ENCODE measurements at regions not wholly inside any gene's neighbourhood (a gene's known extent, or its start where the extent isn't known, plus 50 kb on each side); places are given as distances from the start of the nearest gene placed in this dataset.

GRCh38 chr14:55963295-55963694 is 154.9 kb upstream of the PELI2 start:
- TF ChIP-seq, protein P1, sequence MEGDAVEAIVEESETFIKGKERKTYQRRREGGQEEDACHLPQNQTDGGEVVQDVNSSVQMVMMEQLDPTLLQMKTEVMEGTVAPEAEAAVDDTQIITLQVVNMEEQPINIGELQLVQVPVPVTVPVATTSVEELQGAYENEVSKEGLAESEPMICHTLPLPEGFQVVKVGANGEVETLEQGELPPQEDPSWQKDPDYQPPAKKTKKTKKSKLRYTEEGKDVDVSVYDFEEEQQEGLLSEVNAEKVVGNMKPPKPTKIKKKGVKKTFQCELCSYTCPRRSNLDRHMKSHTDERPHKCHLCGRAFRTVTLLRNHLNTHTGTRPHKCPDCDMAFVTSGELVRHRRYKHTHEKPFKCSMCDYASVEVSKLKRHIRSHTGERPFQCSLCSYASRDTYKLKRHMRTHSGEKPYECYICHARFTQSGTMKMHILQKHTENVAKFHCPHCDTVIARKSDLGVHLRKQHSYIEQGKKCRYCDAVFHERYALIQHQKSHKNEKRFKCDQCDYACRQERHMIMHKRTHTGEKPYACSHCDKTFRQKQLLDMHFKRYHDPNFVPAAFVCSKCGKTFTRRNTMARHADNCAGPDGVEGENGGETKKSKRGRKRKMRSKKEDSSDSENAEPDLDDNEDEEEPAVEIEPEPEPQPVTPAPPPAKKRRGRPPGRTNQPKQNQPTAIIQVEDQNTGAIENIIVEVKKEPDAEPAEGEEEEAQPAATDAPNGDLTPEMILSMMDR (IDR thresholded peaks at IDR 0.05; ENCODE audit: low read depth, low read length): no peak
- H3K4me3 ChIP-seq (ENCODE audit: low read depth, low read length): no peak overlapping the region

DNA sequence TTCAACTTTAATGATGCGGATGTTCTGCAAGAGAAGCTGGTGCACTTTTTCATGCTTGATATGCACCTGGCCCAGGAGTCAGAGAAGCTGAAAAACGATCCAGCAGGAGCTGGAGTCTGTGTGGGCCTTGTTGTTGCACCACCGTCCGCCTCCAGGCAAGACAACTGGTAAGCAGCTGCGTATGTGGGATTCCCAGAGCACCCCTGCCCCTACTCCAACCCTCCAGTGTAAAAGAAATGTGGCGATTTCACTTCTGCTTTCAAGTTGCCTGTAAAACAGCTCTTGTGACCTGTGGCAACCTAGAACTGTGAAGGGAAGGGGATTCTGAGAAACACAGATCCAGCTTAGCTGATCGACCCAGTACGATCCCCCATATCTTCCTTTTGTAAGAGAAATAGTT is 154.1 kb upstream of the PELI2 start:
- TF ChIP-seq, protein P1 (IDR thresholded peaks at IDR 0.05; ENCODE audit: low read depth, low read length): no peak
- H3K4me3 ChIP-seq (ENCODE audit: low read depth, low read length): no peak overlapping the region

DNA sequence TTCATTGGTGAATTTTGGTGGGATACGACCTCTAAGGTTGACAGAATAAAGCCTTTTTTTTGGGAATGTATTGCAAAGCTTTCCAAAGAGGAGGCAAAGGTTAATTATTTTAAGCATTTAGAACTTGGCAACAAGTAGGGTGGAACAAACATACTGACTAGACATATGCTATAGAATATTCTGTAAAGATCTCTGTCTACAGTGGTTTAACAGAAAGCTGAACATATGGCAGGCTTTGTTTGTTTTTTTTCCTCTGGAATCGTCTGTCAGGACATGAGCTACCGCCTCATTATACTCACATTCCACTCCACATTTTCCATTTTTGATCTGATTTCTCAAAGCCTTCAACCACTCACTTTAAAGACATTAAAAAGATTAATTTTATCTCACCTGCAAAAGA is 153.4 kb upstream of the PELI2 start:
- TF ChIP-seq, protein P1 (IDR thresholded peaks at IDR 0.05; ENCODE audit: low read depth, low read length): no peak
- no peak overlapping the region for H3K4me3 ChIP-seq (ENCODE audit: low read depth, low read length)

DNA sequence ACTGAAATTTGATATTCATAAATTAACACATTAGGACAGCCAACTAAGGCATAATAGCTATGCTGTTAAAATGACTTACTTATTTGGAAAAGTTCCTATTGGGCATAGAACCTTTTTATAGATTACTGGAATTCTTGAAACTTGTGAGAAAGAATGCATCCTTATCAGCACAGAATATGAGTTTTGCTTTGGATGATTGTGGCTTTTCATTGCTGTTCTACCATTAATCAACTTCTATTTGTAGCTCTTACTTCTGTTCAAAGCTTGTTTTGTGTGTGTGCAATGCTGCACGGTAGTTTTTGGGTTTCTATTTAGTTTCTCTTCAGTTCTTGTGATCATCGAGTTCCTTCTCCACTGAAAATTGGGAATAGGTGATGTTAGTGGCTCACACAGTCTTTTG is 152.4 kb upstream of the PELI2 start:
- H3K4me3 ChIP-seq (ENCODE audit: low read depth, low read length): no peak overlapping the region
- TF ChIP-seq, protein P1 (IDR thresholded peaks at IDR 0.05; ENCODE audit: low read depth, low read length): no peak

DNA sequence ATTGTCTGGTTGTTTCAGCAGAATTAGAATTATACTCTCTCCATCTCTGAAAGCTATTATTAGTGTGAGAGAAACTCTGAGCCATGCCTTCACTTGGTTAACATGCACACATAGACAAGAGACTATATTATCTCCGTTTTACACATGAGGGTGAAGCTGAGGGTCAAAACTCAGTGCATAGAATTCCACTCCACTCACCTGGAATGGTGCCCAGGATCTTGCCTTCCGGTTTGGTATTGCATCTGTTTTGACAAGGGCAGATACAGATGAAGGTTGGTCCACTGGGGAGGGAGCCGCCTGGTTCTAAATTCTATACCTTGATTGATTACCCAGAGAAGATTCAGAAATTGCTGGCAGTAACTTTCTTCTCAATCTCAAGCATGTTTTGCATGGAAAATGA is 149.5 kb upstream of the PELI2 start:
- TF ChIP-seq, protein P1 (IDR thresholded peaks at IDR 0.05; ENCODE audit: low read depth, low read length): no peak
- H3K4me3 ChIP-seq (ENCODE audit: low read depth, low read length): no peak overlapping the region

DNA sequence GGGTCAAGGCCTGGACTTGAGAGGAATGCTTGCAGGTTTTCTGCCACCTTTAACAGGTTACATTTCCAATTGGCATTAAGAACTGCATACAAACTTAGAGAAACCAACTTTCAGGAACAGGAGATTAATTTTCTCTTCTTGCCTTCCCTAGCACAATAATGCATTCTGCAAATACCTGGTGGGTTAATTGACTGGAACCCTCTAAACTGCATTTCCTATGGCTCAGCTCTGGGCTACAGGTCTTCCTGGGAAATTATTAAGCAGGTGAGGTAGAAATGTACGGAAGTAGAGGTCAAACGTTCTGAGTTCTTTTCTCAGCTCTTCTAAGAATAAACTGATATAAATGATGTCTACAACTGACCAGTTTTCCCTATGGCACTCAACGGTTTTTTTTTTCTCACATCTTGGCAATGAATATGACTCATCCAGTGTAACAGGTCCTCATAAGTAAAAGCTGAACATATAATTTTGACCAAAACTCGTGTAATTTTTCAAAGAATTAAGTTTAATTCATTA is 144.9 kb upstream of the PELI2 start:
- H3K4me3 ChIP-seq (ENCODE audit: low read depth, low read length): no peak overlapping the region
- TF ChIP-seq, protein P1 (IDR thresholded peaks at IDR 0.05; ENCODE audit: low read depth, low read length): no peak

DNA sequence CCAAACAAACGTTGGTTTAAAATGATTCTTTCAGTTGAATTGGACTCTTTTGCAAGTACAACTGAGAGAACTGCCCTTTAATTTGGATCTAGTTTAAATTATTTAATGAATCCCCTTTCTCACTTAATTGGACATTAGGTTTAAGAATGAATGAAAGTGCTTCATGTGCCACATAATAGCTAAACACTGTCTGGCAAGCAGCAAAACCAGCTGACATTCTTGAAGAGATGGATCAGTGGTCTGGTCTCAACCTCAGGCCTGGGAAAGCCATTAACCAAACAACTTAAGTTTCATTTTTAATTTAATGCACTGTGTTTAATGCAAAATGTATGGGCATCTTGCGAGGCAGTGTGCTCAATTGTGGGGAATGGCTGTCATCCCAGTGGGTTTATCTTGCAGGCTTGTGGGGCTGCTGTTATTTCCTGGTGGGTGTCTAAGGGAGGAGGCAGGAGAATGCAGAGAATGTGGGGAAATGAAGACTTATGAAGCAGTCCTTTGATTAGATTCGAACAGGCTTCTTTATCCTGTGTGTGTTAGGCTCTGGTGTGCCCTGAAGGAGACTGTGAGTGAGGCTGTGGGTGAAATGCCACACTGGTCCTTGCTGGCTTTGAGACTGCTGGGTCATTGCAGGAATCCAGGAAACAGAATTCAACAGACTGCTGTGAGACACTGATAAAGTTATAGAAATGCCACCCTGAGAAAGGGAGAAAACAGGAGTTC is 144.1 kb upstream of the PELI2 start:
- TF ChIP-seq, protein P1 (IDR thresholded peaks at IDR 0.05; ENCODE audit: low read depth, low read length): no peak
- no peak overlapping the region for H3K4me3 ChIP-seq (ENCODE audit: low read depth, low read length)
